Stimulated activated CD4-positive, alpha-beta T cell treated with anti-CD3 and anti-CD28 coated beads, Interleukin-2, amount 100 ng/mL, for 24 hours (primary cell): ENCODE measurements at regions not wholly inside any gene's neighbourhood (a gene's known extent, or its start where the extent isn't known, plus 50 kb on each side); places are given as distances from the start of the nearest gene placed in this dataset.

Experiments used
- DNase-seq, 2 donors: peaks; one replicate each; pipeline ENCODE4 v3.0.0-alpha.2; 2020

- no peak for DNase-seq
These were observed 158.4 kb upstream of the BCL6 start for GRCh38 chr3:187903697-187904096.

GRCh38 chr3:187906416-187906815, 161.1 kb upstream of the BCL6 start:
- no peak for DNase-seq

GRCh38 chr3:187906920-187907319, 161.7 kb upstream of the BCL6 start:
- DNase-seq = no peak

GRCh38 chr3:187909866-187910265, 164.6 kb upstream of the BCL6 start:
- DNase-seq = no peak

GRCh38 chr3:187912007-187912406, 166.7 kb upstream of the BCL6 start:
- DNase-seq = no peak

- DNase-seq = no peak
These were observed 168.4 kb upstream of the BCL6 start for GRCh38 chr3:187913617-187914033.

GRCh38 chr3:187914231-187914630, 169.0 kb upstream of the BCL6 start:
- DNase-seq = no peak

GRCh38 chr3:187916072-187916471, 170.8 kb upstream of the BCL6 start:
- DNase-seq = no peak

- no peak for DNase-seq
These were observed 172.9 kb upstream of the BCL6 start for GRCh38 chr3:187918081-187918644.

GRCh38 chr3:187919048-187919447, 173.8 kb upstream of the BCL6 start:
- peak; percentile 55 to 58 for DNase-seq

- peak in 1 of 2 donors; percentile 28 for DNase-seq
These were observed 174.3 kb upstream of the BCL6 start for GRCh38 chr3:187919544-187919943.

- no peak for DNase-seq
These were observed 174.8 kb upstream of the BCL6 start for GRCh38 chr3:187920030-187920429.

- DNase-seq = no peak
These were observed 175.6 kb upstream of the BCL6 start for GRCh38 chr3:187920913-187921312.

GRCh38 chr3:187921391-187922074, 176.3 kb upstream of the BCL6 start:
- no peak for DNase-seq

GRCh38 chr3:187922704-187923416, 177.6 kb upstream of the BCL6 start:
- peak; percentile 28 to 57 for DNase-seq

- no peak for DNase-seq
These were observed 179.4 kb upstream of the BCL6 start for GRCh38 chr3:187924651-187925050.

GRCh38 chr3:187925326-187925725, 180.1 kb upstream of the BCL6 start:
- no peak for DNase-seq

GRCh38 chr3:187926620-187927019, 181.4 kb upstream of the BCL6 start:
- no peak for DNase-seq

GRCh38 chr3:187927565-187927964, 182.3 kb upstream of the BCL6 start:
- DNase-seq = no peak

GRCh38 chr3:187929112-187929816, 184.0 kb upstream of the BCL6 start:
- peak; percentile 16 to 34 for DNase-seq

GRCh38 chr3:187930021-187930420, 184.8 kb upstream of the BCL6 start:
- no peak for DNase-seq

GRCh38 chr3:187931101-187931500, 185.8 kb upstream of the BCL6 start:
- no peak for DNase-seq

- no peak for DNase-seq
These were observed 186.6 kb upstream of the BCL6 start for GRCh38 chr3:187931770-187932278.
